GM18951 (cell line): ENCODE measurements at regions not wholly inside any gene's neighbourhood (a gene's known extent, or its start where the extent isn't known, plus 50 kb on each side); places are given as distances from the start of the nearest gene placed in this dataset.
"Not testable (repeated sequence)": the region's sequence is repeated elsewhere in the genome, so short reads cannot be mapped to it uniquely, and the experiment has no call there.

Source experiments
- POLR2A ChIP-seq: IDR thresholded peaks from 4 replicates; pipeline ENCODE4 v1.6.1; 2011; ENCODE audit warnings: mild to moderate bottlenecking; ENCODE audit not compliant: insufficient read length, insufficient read depth; ENCODE audit errors: extremely low read depth
- in situ Hi-C: fragments of 300-500 bp; cut with MboI; formaldehyde crosslinking; loops from one replicate; pipeline ENCODE4 v1.12.0; 2022; ENCODE audit warnings: low sequenced_read_pairs, mixed read lengths, inconsistent platforms; ENCODE audit not compliant: unreplicated experiment

- no peak for TF ChIP-seq POLR2A
- in situ Hi-C loops, result no loop called here
Measured at GRCh38 chr13:74768521-74769085, 634.4 kb upstream of the KLF12 start.

GRCh38 chr13:74767050-74767449 is 632.8 kb upstream of the KLF12 start:
- TF ChIP-seq POLR2A, result no peak
- in situ Hi-C loops, result no loop called here

GRCh38 chr13:74765955-74766354 is 631.8 kb upstream of the KLF12 start:
- in situ Hi-C loops, result no loop called here
- no peak for TF ChIP-seq POLR2A

- no peak for TF ChIP-seq POLR2A
- in situ Hi-C loops, result no loop called here
Measured at GRCh38 chr13:74761801-74762757, 627.9 kb upstream of the KLF12 start.

GRCh38 chr13:74758188-74758587 is 624.0 kb upstream of the KLF12 start:
- in situ Hi-C loops, result no loop called here

GRCh38 chr13:74755065-74755464 is 620.9 kb upstream of the KLF12 start:
- no peak for TF ChIP-seq POLR2A
- in situ Hi-C loops, result no loop called here

More at GRCh38 chr13:74758188-74758587, 624.0 kb upstream of the KLF12 start:
- no peak for TF ChIP-seq POLR2A

GRCh38 chr13:74751739-74752138 is 617.5 kb upstream of the KLF12 start:
- TF ChIP-seq POLR2A, result no peak
- in situ Hi-C loops, result no loop called here

- TF ChIP-seq POLR2A, result no peak
- in situ Hi-C loops, result no loop called here
Measured at GRCh38 chr13:74747186-74747955, 613.2 kb upstream of the KLF12 start.

- TF ChIP-seq POLR2A, result no peak
- in situ Hi-C loops, result no loop called here
Measured at GRCh38 chr13:74743992-74744391, 609.8 kb upstream of the KLF12 start.

GRCh38 chr13:74741732-74742131 is 607.5 kb upstream of the KLF12 start:
- in situ Hi-C loops, result no loop called here
- TF ChIP-seq POLR2A, result no peak

- TF ChIP-seq POLR2A, result no peak
- in situ Hi-C loops, result no loop called here
Measured at GRCh38 chr13:74732736-74733385, 598.7 kb upstream of the KLF12 start.

GRCh38 chr13:74731731-74732130 is 597.5 kb upstream of the KLF12 start:
- in situ Hi-C loops, result no loop called here
- TF ChIP-seq POLR2A, result no peak

GRCh38 chr13:74730556-74731331 is 596.5 kb upstream of the KLF12 start:
- no peak for TF ChIP-seq POLR2A
- in situ Hi-C loops, result no loop called here

- in situ Hi-C loops, result no loop called here
- TF ChIP-seq POLR2A, result no peak
Measured at GRCh38 chr13:74726206-74726605, 592.0 kb upstream of the KLF12 start.

- in situ Hi-C loops, result not testable (repeated sequence)
Measured at GRCh38 chr13:74718232-74718842, 584.1 kb upstream of the KLF12 start.
